ENCODE measurements at regions not wholly inside any gene's neighbourhood (a gene's known extent, or its start where the extent isn't known, plus 50 kb on each side); places are given as distances from the start of the nearest gene placed in this dataset.

- TF ChIP-seq CTCF (IDR thresholded peaks at IDR 0.05; ENCODE audit: insufficient read depth, low read depth, low read length), result no peak
- no peak for TF ChIP-seq EZH2 (IDR thresholded peaks at IDR 0.05; ENCODE audit: insufficient read depth, low read length)
These were observed 263.3 kb downstream of the TSN start for GRCh38 chr2:122018736-122019135.
